DND-41 (cell line): ENCODE measurements at regions not wholly inside any gene's neighbourhood (a gene's known extent, or its start where the extent isn't known, plus 50 kb on each side); places are given as distances from the start of the nearest gene placed in this dataset.
"Not testable (repeated sequence)": the region's sequence is repeated elsewhere in the genome, so short reads cannot be mapped to it uniquely, and the experiment has no call there.

Experiments
- ATAC-seq: fragments of 200-7000 bp; cut with Tn5 transposase; 3 replicates; pipeline ENCODE4 v1.9.1; 2021; ENCODE audit warnings: low read depth; ENCODE audit not compliant: insufficient read depth
- DNase-seq: peaks from one replicate; pipeline ENCODE4 v3.0.0-alpha.2; 2020
- H2AFZ ChIP-seq: 2 replicates; pipeline ENCODE4 v1.6.0; 2012; ENCODE audit warnings: low read depth, low read length
- H3K27ac ChIP-seq: 2 replicates; pipeline ENCODE4 v1.5.1; 2012; ENCODE audit warnings: low read length, inconsistent platforms
- H3K27me3 ChIP-seq: fragments of 200-600 bp; sonication (generic); 2 replicates; pipeline ENCODE4 v1.6.0; 2012; ENCODE audit warnings: low read length, mild to moderate bottlenecking, inconsistent platforms; ENCODE audit not compliant: insufficient read depth, poor library complexity
- H3K36me3 ChIP-seq: 2 replicates; pipeline ENCODE4 v1.5.1; 2012; ENCODE audit warnings: low read length, inconsistent platforms; ENCODE audit not compliant: insufficient read depth
- H3K4me1 ChIP-seq: 2 replicates; pipeline ENCODE4 v1.5.1; 2012; ENCODE audit warnings: mild to moderate bottlenecking, low read length; ENCODE audit not compliant: insufficient read depth
- H3K4me2 ChIP-seq: 2 replicates; pipeline ENCODE4 v1.6.0; 2012; ENCODE audit warnings: mild to moderate bottlenecking, moderate library complexity, low read length, inconsistent platforms; ENCODE audit not compliant: insufficient read depth
- H3K4me3 ChIP-seq, 2 experiments: fragments of 200-600 bp in 1 of 2; shearing (Covaris generic) in 1 of 2; 2 replicates each; pipeline ENCODE4 v1.5.1; 2012 to 2016; ENCODE audit warnings: inconsistent platforms in 2 of 2, low read length in 2 of 2, mild to moderate bottlenecking in 2 of 2, low read depth in 1 of 2, moderate library complexity in 1 of 2
- H3K79me2 ChIP-seq: 2 replicates; pipeline ENCODE4 v1.6.0; 2012; ENCODE audit warnings: low read length, inconsistent platforms; ENCODE audit not compliant: insufficient read depth
- H3K9ac ChIP-seq: 2 replicates; pipeline ENCODE4 v1.6.0; 2012; ENCODE audit warnings: low read depth, mild to moderate bottlenecking, inconsistent platforms, low read length, moderate library complexity
- H3K9me3 ChIP-seq: 2 replicates; pipeline ENCODE4 v1.5.1; 2012; ENCODE audit warnings: low read length, moderate library complexity, mild to moderate bottlenecking, inconsistent platforms; ENCODE audit not compliant: insufficient read depth, severe bottlenecking
- H4K20me1 ChIP-seq: 2 replicates; pipeline ENCODE4 v1.6.0; 2012; ENCODE audit warnings: low read length; ENCODE audit not compliant: insufficient read depth
- EZH2 ChIP-seq: IDR thresholded peaks from 3 replicates; pipeline ENCODE4 v1.6.1; 2012; ENCODE audit warnings: borderline replicate concordance, low read depth, mild to moderate bottlenecking, moderate library complexity, low read length, inconsistent platforms; ENCODE audit not compliant: severe bottlenecking
- TF ChIP-seq, protein P1 (sequence below): IDR thresholded peaks from 2 replicates; pipeline ENCODE4 v1.5.1; 2012; ENCODE audit warnings: borderline replicate concordance, low read length, moderate library complexity, mild to moderate bottlenecking; ENCODE audit not compliant: poor library complexity, severe bottlenecking; ENCODE audit errors: extremely low read depth

DNA sequence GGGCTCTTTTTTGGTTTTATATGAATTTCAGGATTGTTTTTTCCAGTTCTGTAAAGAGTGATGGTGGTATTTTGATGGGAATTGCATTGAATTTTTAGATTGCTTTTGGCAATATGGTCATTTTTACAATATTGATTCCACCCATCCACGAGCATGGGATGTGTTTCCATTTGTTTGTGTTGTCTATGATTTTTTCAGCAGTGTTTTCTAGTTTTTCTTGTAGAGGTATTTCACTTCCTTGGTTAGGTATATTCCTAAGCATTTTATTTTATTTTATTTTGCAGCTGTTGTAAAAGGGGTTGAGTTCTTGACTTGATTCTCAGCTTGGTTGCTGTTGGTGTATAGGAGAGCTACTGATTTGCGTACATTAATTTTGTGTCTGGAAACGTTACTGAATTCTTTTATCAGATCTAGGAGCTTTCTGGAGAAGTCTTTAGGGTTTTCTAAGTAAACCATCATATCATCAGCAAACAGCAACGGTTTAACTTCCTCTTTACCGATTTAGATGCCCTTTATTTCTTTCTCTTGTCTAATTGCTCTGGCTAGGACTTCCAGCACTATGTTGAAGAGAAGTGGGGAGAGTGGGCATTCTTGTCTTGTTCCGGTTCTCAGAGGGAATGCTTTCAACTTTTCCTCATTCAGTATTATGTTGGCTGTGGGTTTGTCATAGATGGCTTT lies 69.4 kb upstream of the GNG12 start:
- not testable (repeated sequence) for H3K9ac ChIP-seq, H3K27ac ChIP-seq, H3K79me2 ChIP-seq, H4K20me1 ChIP-seq, H3K27me3 ChIP-seq, H3K4me2 ChIP-seq, H3K9me3 ChIP-seq, H2AFZ ChIP-seq, H3K4me3 ChIP-seq, H3K36me3 ChIP-seq, DNase-seq, ATAC-seq
- peaks cover 17% of the 10 kb centered on the region for H3K4me1 ChIP-seq

- H3K4me2 ChIP-seq, result no peak overlapping the region
- no peak overlapping the region for H3K9ac ChIP-seq
- H3K4me1 ChIP-seq, result peaks cover 23% of the 10 kb centered on the region
- H3K36me3 ChIP-seq, result no peaks in the 10 kb centered on the region
- ATAC-seq (no peak), DNase-seq (no peak)
- no peaks in the 10 kb centered on the region for H3K79me2 ChIP-seq
- no peak overlapping the region for H3K4me3 ChIP-seq
- H3K9me3 ChIP-seq, result no peaks in the 10 kb centered on the region
- TF ChIP-seq EZH2, result no peak
- TF ChIP-seq, protein P1, sequence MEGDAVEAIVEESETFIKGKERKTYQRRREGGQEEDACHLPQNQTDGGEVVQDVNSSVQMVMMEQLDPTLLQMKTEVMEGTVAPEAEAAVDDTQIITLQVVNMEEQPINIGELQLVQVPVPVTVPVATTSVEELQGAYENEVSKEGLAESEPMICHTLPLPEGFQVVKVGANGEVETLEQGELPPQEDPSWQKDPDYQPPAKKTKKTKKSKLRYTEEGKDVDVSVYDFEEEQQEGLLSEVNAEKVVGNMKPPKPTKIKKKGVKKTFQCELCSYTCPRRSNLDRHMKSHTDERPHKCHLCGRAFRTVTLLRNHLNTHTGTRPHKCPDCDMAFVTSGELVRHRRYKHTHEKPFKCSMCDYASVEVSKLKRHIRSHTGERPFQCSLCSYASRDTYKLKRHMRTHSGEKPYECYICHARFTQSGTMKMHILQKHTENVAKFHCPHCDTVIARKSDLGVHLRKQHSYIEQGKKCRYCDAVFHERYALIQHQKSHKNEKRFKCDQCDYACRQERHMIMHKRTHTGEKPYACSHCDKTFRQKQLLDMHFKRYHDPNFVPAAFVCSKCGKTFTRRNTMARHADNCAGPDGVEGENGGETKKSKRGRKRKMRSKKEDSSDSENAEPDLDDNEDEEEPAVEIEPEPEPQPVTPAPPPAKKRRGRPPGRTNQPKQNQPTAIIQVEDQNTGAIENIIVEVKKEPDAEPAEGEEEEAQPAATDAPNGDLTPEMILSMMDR, result no peak
- no peaks in the 10 kb centered on the region for H3K27me3 ChIP-seq
- H3K27ac ChIP-seq, result no peak overlapping the region
- no peaks in the 10 kb centered on the region for H4K20me1 ChIP-seq
- no peak overlapping the region for H2AFZ ChIP-seq
These were observed 64.9 kb upstream of the GNG12 start for GRCh38 chr1:67898033-67898726.

DNA sequence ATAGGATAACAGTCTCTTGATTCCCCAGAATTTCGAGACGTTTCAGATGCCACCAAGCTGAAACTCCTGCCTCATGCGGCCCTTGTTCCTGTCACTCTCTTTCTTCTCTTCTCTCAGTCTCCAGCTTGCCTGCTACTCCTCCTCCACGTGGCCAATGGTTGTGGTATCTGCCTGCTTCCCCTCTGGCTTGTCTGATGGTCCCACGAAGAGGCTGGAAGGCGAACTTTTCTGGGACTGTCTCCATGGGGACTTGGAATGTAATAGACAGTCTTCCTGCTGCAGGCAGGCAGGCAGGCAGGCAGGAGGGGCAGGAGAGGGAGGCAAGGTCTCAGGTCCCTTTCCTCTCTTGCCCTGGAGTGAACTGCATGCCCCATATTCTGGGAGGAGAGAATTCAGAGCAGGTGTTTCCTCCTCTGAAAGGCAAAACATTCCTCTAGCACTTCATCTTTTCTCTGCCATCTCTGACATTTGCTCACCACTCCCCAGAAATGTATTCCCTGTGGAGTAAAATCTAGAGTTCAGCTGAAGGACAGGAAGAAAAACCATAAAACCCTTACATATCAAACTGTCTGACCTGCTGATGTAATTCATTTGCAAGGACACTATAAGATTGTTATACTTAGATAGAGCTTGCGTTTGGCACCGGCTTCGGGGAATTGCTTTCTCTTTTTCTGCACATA lies 64.1 kb upstream of the GNG12 start:
- Histone ChIP-seq H3K9me3 (no peaks in the 10 kb centered on the region), H3K4me1 (peaks cover 22% of the 10 kb centered on the region), H2AFZ (no peak overlapping the region), H3K36me3 (no peaks in the 10 kb centered on the region), H3K4me3 (no peak overlapping the region), H4K20me1 (no peaks in the 10 kb centered on the region), H3K27ac (no peak overlapping the region), H3K9ac (no peak overlapping the region), H3K4me2 (no peak overlapping the region), H3K79me2 (no peaks in the 10 kb centered on the region), H3K27me3 (no peaks in the 10 kb centered on the region)
- TF ChIP-seq, protein P1, result no peak
- no peak for TF ChIP-seq EZH2
- DNase-seq, result no peak
- no peak for ATAC-seq

DNA sequence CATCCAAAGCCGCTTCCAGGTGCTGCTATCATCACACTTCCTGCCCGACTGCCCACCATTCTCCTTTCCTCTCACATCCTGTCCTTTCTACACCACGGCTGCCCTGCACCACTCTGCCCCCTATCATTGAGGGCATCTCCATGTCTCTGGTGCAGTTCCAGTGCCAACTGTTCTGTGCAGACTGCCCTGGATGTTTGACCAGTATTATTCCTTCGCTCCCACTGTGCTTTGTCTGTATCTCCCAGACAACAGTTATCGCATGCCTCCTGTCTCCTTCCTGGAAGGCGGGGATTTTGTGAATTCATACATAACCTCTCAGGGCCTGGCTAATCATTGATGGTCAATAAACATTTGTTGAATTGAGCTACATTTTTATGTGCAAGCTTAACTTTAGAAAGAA lies 63.6 kb upstream of the GNG12 start:
- Histone ChIP-seq H3K4me2 (no peak overlapping the region), H2AFZ (no peak overlapping the region), H3K36me3 (no peaks in the 10 kb centered on the region), H3K79me2 (no peaks in the 10 kb centered on the region), H3K4me3 (no peak overlapping the region), H4K20me1 (no peaks in the 10 kb centered on the region), H3K9me3 (no peaks in the 10 kb centered on the region), H3K9ac (no peak overlapping the region), H3K4me1 (peaks cover 22% of the 10 kb centered on the region), H3K27me3 (no peaks in the 10 kb centered on the region), H3K27ac (peak overlapping the region; percentile 29; the same call in 1 of the 2 replicates)
- DNase-seq, result no peak
- no peak; the same call in 2 of the 3 replicates for ATAC-seq
- TF ChIP-seq, protein P1, result no peak
- TF ChIP-seq EZH2, result no peak
